IMR-90 (cell line): ENCODE measurements at regions not wholly inside any gene's neighbourhood (a gene's known extent, or its start where the extent isn't known, plus 50 kb on each side); places are given as distances from the start of the nearest gene placed in this dataset.

Experiments used
- ATAC-seq: fragments of 200-7000 bp; cut with Tn5 transposase; 2 replicates; pipeline ENCODE4 v1.9.1; 2020; ENCODE audit warnings: low read depth, mild to moderate bottlenecking, moderate library complexity
- BruUV-seq: library from RNA; stranded (reverse); fragments of 400-500 nt; replicated peaks from 2 replicates; lab custom pipeline; 2021; lab: Mats Ljungman, UMichigan
- CTCF ChIA-PET: fragments of 300-600 bp; formaldehyde crosslinking; extraction: SDS; loops from one replicate; lab custom pipeline; 2021; ENCODE audit warnings: antibody characterized with exemption; lab: Yijun Ruan, JAX
- POLR2A ChIA-PET: fragments of 300-600 bp; sonication (Branson Sonifier 250); formaldehyde crosslinking; loops from one replicate; lab custom pipeline; 2022; ENCODE audit warnings: antibody characterized with exemption; ENCODE audit not compliant: unreplicated experiment; lab: Charles Lee
- DNase-seq: peaks from one replicate; pipeline ENCODE4 v3.0.0; 2013
- H2AFZ ChIP-seq: replicated peaks from 2 replicates; pipeline ENCODE3; 2013; ENCODE audit warnings: low read length, mild to moderate bottlenecking; ENCODE audit not compliant: poor library complexity
- H2AK5ac ChIP-seq: 2 replicates; pipeline ENCODE4 v1.6.1; 2013; ENCODE audit warnings: low read depth, low read length, inconsistent platforms
- H2AK9ac ChIP-seq: replicated peaks from 2 replicates; pipeline ENCODE3; 2013; ENCODE audit warnings: mild to moderate bottlenecking, low read depth, low read length, moderate library complexity; ENCODE audit not compliant: poor library complexity
- H2BK120ac ChIP-seq: 2 replicates; pipeline ENCODE4 v1.6.1; 2013; ENCODE audit warnings: low read depth, low read length, inconsistent platforms
- H2BK15ac ChIP-seq: 3 replicates; pipeline ENCODE4 v1.6.1; 2013; ENCODE audit warnings: low read depth, low read length, inconsistent platforms
- H2BK20ac ChIP-seq: 2 replicates; pipeline ENCODE4 v1.6.1; 2013; ENCODE audit warnings: low read depth, mild to moderate bottlenecking, inconsistent platforms, low read length, moderate library complexity
- H2BK5ac ChIP-seq: 2 replicates; pipeline ENCODE4 v1.6.1; 2013; ENCODE audit warnings: mild to moderate bottlenecking, low read depth, low read length, inconsistent platforms; ENCODE audit not compliant: poor library complexity, severe bottlenecking
- H3K14ac ChIP-seq: replicated peaks from 2 replicates; pipeline ENCODE4 v1.6.1; 2013; ENCODE audit warnings: low read depth, low read length, inconsistent platforms
- H3K18ac ChIP-seq: 2 replicates; pipeline ENCODE4 v1.6.1; 2013; ENCODE audit warnings: low read depth, low read length, control low read depth
- H3K23ac ChIP-seq: 2 replicates; pipeline ENCODE4 v1.6.1; 2013; ENCODE audit warnings: low read depth, low read length, inconsistent platforms
- H3K27ac ChIP-seq: 2 replicates; pipeline ENCODE4 v1.5.1; 2013; ENCODE audit warnings: mild to moderate bottlenecking, control low read depth, low read length; ENCODE audit not compliant: insufficient read depth
- H3K27me3 ChIP-seq: 2 replicates; pipeline ENCODE4 v1.6.1; 2013; ENCODE audit warnings: low read length; ENCODE audit not compliant: control insufficient read depth, insufficient read depth
- H3K36me3 ChIP-seq: 2 replicates; pipeline ENCODE4 v1.6.1; 2013; ENCODE audit warnings: low read length, mixed read lengths; ENCODE audit not compliant: control insufficient read depth, insufficient read depth
- H3K4ac ChIP-seq: 2 replicates; pipeline ENCODE4 v1.6.1; 2013; ENCODE audit warnings: low read depth, low read length, inconsistent platforms
- H3K4me1 ChIP-seq: 2 replicates; pipeline ENCODE4 v1.6.1; 2013; ENCODE audit warnings: low read length, mixed read lengths; ENCODE audit not compliant: control insufficient read depth, insufficient read depth
- H3K4me2 ChIP-seq: 2 replicates; pipeline ENCODE4 v1.6.1; 2013; ENCODE audit warnings: low read depth, mild to moderate bottlenecking, control low read depth, low read length, moderate library complexity
- H3K4me3 ChIP-seq: 2 replicates; pipeline ENCODE4 v1.5.1; 2013; ENCODE audit warnings: low read depth, mild to moderate bottlenecking, control low read depth, low read length, moderate library complexity; ENCODE audit not compliant: insufficient read depth
- H3K56ac ChIP-seq: 2 replicates; pipeline ENCODE4 v1.6.1; 2013; ENCODE audit warnings: low read length, inconsistent platforms; ENCODE audit not compliant: insufficient read depth; ENCODE audit errors: extremely low read depth
- H3K79me1 ChIP-seq, 2 experiments: 2 replicates each; pipeline ENCODE4 v1.6.1; 2013; ENCODE audit warnings: low read length in 2 of 2, inconsistent platforms in 1 of 2, low read depth in 1 of 2
- H3K9ac ChIP-seq: 2 replicates; pipeline ENCODE4 v1.6.1; 2013; ENCODE audit warnings: low read depth, low read length, control low read depth
- H3K9me1 ChIP-seq: 2 replicates; pipeline ENCODE4 v1.6.1; 2013; ENCODE audit warnings: low read length, inconsistent platforms; ENCODE audit not compliant: insufficient read depth
- H3K9me3 ChIP-seq: 2 replicates; pipeline ENCODE4 v1.6.1; 2013; ENCODE audit warnings: low read length; ENCODE audit not compliant: control insufficient read depth, insufficient read depth
- H4K20me1 ChIP-seq: 2 replicates; pipeline ENCODE4 v1.6.1; 2013; ENCODE audit warnings: low read length, inconsistent platforms; ENCODE audit not compliant: insufficient read depth
- H4K5ac ChIP-seq: 2 replicates; pipeline ENCODE4 v1.6.1; 2013; ENCODE audit warnings: mild to moderate bottlenecking, low read depth, low read length, control low read depth
- H4K8ac ChIP-seq, 2 experiments: 2 replicates each; pipeline ENCODE4 v1.6.1; 2013; ENCODE audit warnings: low read depth in 2 of 2, low read length in 2 of 2, control low read depth in 1 of 2, inconsistent platforms in 1 of 2
- H4K91ac ChIP-seq: 2 replicates; pipeline ENCODE4 v1.6.1; 2013; ENCODE audit warnings: low read depth, low read length, inconsistent platforms; ENCODE audit not compliant: insufficient read depth
- FOS ChIP-seq: fragments of 150-350 bp; IDR thresholded peaks from 2 replicates; pipeline ENCODE4 v1.6.1; 2016; ENCODE audit warnings: low read depth, low read length
- NFE2L2 ChIP-seq: fragments of 150-350 bp; IDR thresholded peaks from 2 replicates; pipeline ENCODE4 v1.6.1; 2016; ENCODE audit warnings: low read depth, mild to moderate bottlenecking, low read length
- RAD21 ChIP-seq: IDR thresholded peaks from 2 replicates; pipeline ENCODE4 v1.6.1; 2012; ENCODE audit warnings: low read length, improper control_type of control experiment
- RCOR1 ChIP-seq: IDR thresholded peaks from 2 replicates; pipeline ENCODE4 v1.6.1; 2012; ENCODE audit warnings: mild to moderate bottlenecking, low read length, improper control_type of control experiment; ENCODE audit not compliant: insufficient replicate concordance
- SMC3 ChIP-seq: fragments of 150-350 bp; IDR thresholded peaks from 2 replicates; pipeline ENCODE4 v1.6.1; 2016; ENCODE audit warnings: low read depth, mild to moderate bottlenecking, antibody characterized with exemption, low read length, moderate library complexity
- WGBS, 2 experiments: methylation state at CpG; one replicate each; pipeline versions ENCODE4 v1.1.5 to v1.1.7; 2013; ENCODE audit warnings: missing lambda C conversion rate in 2 of 2; ENCODE audit not compliant: insufficient read length in 1 of 2; ENCODE audit errors: extremely low coverage in 2 of 2; 5-methylcytosine and 5-hydroxymethylcytosine counted together
- dilution Hi-C: fragments of 300-500 bp; cut with HindIII; formaldehyde crosslinking; loops from one replicate; pipeline ENCODE4 v1.14.3; 2018; ENCODE audit warnings: low sequenced_read_pairs; ENCODE audit not compliant: unreplicated experiment
- in situ Hi-C: fragments of 300-500 bp; cut with MboI; formaldehyde crosslinking; loops from 3 replicates; pipeline ENCODE4 v1.14.3; 2019; ENCODE audit warnings: low sequenced_read_pairs, inconsistent platforms, mixed read lengths
- intact Hi-C: fragments of 100-400 bp; cut with micrococcal nuclease; formaldehyde crosslinking; loops from 2 replicates; pipeline ENCODE4 v1.10.0; 2022
- TF ChIP-seq, protein P1 (sequence below): fragments of 150-350 bp; IDR thresholded peaks from 2 replicates; pipeline ENCODE4 v1.6.1; 2017; ENCODE audit warnings: mild to moderate bottlenecking, antibody characterized with exemption, low read length, low read depth

DNA sequence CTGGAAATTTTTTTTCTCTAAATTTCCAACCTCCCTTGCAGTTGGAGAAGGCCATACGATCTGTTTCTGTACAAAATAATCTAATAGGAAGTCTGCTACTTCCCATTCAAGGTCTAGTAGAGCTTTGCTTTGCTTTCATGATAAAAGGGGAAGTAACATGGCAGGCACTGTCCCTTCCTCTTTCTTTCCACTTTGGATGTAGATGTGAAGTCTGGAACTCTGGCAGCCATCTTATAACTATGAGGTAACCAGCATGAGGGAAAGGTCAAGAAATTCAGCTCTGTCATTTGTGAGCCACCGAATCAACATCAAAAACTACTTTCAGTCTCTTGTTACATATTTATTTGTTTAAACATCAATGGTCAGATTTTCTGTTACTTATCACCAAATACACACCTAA is 156.3 kb downstream of the MTHFS start:
- Histone ChIP-seq H2BK120ac (no peak overlapping the region), H4K5ac (no peak overlapping the region), H3K56ac (no peak overlapping the region), H2BK15ac (no peak overlapping the region), H3K14ac (no peak overlapping the region), H4K20me1 (no peaks in the 10 kb centered on the region), H4K8ac (no peak overlapping the region), H2BK5ac (no peak overlapping the region), H3K79me1 (no peaks in the 10 kb centered on the region), H3K27me3 (peaks cover 1% of the 10 kb centered on the region), H3K4me2 (no peak overlapping the region), H3K9ac (no peak overlapping the region), H3K4me1 (no peaks in the 10 kb centered on the region), H3K4ac (no peak overlapping the region), H3K18ac (no peak overlapping the region), H3K36me3 (no peaks in the 10 kb centered on the region), H3K23ac (no peak overlapping the region), H2BK20ac (no peak overlapping the region), H3K9me3 (no peaks in the 10 kb centered on the region), H2AFZ (no peak overlapping the region), H2AK9ac (no peak overlapping the region), H2AK5ac (no peak overlapping the region), H4K91ac (no peak overlapping the region), H3K9me1 (no peaks in the 10 kb centered on the region), H3K4me3 (no peak overlapping the region), H3K27ac (no peak overlapping the region)
- DNase-seq (no peak), ATAC-seq (no peak)
- no TSS peak for BruUV-seq
- no peak for TF ChIP-seq NFE2L2
- TF ChIP-seq FOS: no peak
- no peak for TF ChIP-seq SMC3
- TF ChIP-seq RCOR1: no peak
- TF ChIP-seq, protein P1, sequence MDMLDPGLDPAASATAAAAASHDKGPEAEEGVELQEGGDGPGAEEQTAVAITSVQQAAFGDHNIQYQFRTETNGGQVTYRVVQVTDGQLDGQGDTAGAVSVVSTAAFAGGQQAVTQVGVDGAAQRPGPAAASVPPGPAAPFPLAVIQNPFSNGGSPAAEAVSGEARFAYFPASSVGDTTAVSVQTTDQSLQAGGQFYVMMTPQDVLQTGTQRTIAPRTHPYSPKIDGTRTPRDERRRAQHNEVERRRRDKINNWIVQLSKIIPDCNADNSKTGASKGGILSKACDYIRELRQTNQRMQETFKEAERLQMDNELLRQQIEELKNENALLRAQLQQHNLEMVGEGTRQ: no peak
- no peak for TF ChIP-seq RAD21
- dilution Hi-C loops (no loop called here), in situ Hi-C loops (no loop called here), intact Hi-C loops (no loop called here)
- CTCF ChIA-PET: interaction anchor here (0.6 kb wide), 1 partner anchor 74 kb away, joined by 3 read pairs; no protein-coding TSS in a partner anchor
- no CpG with 5 or more reads among the region's 2 CpGs for WGBS, 2 experiments
- POLR2A ChIA-PET: no interaction called here
